ENCODE measurements at regions not wholly inside any gene's neighbourhood (a gene's known extent, or its start where the extent isn't known, plus 50 kb on each side); places are given as distances from the start of the nearest gene placed in this dataset.

GRCh38 chr16:74218871-74219270, 77.7 kb upstream of the PSMD7 start:
- H3K27me3 ChIP-seq = no peaks in the 10 kb centered on the region
- no peaks in the 10 kb centered on the region for H3K9me2 ChIP-seq (replicated peaks; ENCODE audit: insufficient read depth)

GRCh38 chr16:74216319-74216718, 80.3 kb upstream of the PSMD7 start:
- TF ChIP-seq CTCF (IDR thresholded peaks at IDR 0.05; ENCODE audit: poor library complexity) (peak; percentile 12), EZH2phosphoT487 (IDR thresholded peaks at IDR 0.05; ENCODE audit: low read depth, severe bottlenecking, unreplicated experiment) (no peak), EZH2 (IDR thresholded peaks at IDR 0.05; ENCODE audit: borderline replicate concordance) (no peak)
- 71% methylated on average over 4 of the region's 4 CpGs for WGBS (ENCODE audit: low lambda C conversion rate, missing lambda C conversion rate)
- Histone ChIP-seq H3K36me3 (replicated peaks; ENCODE audit: insufficient read depth, low read depth) (no peaks in the 10 kb centered on the region), H4K20me1 (ENCODE audit: insufficient read depth, poor library complexity, severe bottlenecking) (no peaks in the 10 kb centered on the region), H3K79me2 (no peaks in the 10 kb centered on the region), H3K9me3 (ENCODE audit: low read depth) (no peaks in the 10 kb centered on the region), H2AFZ (no peak overlapping the region), H3K4me1 (ENCODE audit: insufficient read depth) (no peaks in the 10 kb centered on the region), H3K4me3 (no peak overlapping the region), H3K27me3 (no peaks in the 10 kb centered on the region), H3K27ac (no peak overlapping the region), H3K9me2 (replicated peaks; ENCODE audit: insufficient read depth) (no peaks in the 10 kb centered on the region), H3K4me2 (no peak overlapping the region)
- DNase-seq (ENCODE audit: low spot score) = peak; percentile 43

More at GRCh38 chr16:74218871-74219270, 77.7 kb upstream of the PSMD7 start:
- no peaks in the 10 kb centered on the region for H3K4me1 ChIP-seq (ENCODE audit: insufficient read depth)
- no peaks in the 10 kb centered on the region for H3K36me3 ChIP-seq (replicated peaks; ENCODE audit: insufficient read depth, low read depth)
- H3K4me2 ChIP-seq = no peak overlapping the region
- no peaks in the 10 kb centered on the region for H3K79me2 ChIP-seq
- H3K27ac ChIP-seq = no peak overlapping the region
- no peak overlapping the region for H3K4me3 ChIP-seq
- H3K9me3 ChIP-seq (ENCODE audit: low read depth) = no peaks in the 10 kb centered on the region
- H4K20me1 ChIP-seq (ENCODE audit: insufficient read depth, poor library complexity, severe bottlenecking) = no peaks in the 10 kb centered on the region
- 88% methylated on average over 7 of the region's 7 CpGs for WGBS (ENCODE audit: low lambda C conversion rate, missing lambda C conversion rate)
- no peak for TF ChIP-seq EZH2phosphoT487 (IDR thresholded peaks at IDR 0.05; ENCODE audit: low read depth, severe bottlenecking, unreplicated experiment)
- no peak for TF ChIP-seq EZH2 (IDR thresholded peaks at IDR 0.05; ENCODE audit: borderline replicate concordance)
- no peak for TF ChIP-seq CTCF (IDR thresholded peaks at IDR 0.05; ENCODE audit: poor library complexity)
- no peak overlapping the region for H2AFZ ChIP-seq
- no peak for DNase-seq (ENCODE audit: low spot score)

GRCh38 chr16:74215249-74215648, 81.4 kb upstream of the PSMD7 start:
- no peak overlapping the region for H3K27ac ChIP-seq
- H3K4me1 ChIP-seq (ENCODE audit: insufficient read depth) = no peaks in the 10 kb centered on the region
- H3K27me3 ChIP-seq = no peaks in the 10 kb centered on the region
- H3K4me3 ChIP-seq = no peak overlapping the region
- no peaks in the 10 kb centered on the region for H4K20me1 ChIP-seq (ENCODE audit: insufficient read depth, poor library complexity, severe bottlenecking)
- H3K4me2 ChIP-seq = no peak overlapping the region
- TF ChIP-seq EZH2phosphoT487 (IDR thresholded peaks at IDR 0.05; ENCODE audit: low read depth, severe bottlenecking, unreplicated experiment) (no peak), EZH2 (IDR thresholded peaks at IDR 0.05; ENCODE audit: borderline replicate concordance) (no peak), CTCF (IDR thresholded peaks at IDR 0.05; ENCODE audit: poor library complexity) (no peak)
- WGBS (ENCODE audit: low lambda C conversion rate, missing lambda C conversion rate) = 94% methylated on average over 6 of the region's 6 CpGs
- H3K79me2 ChIP-seq = no peaks in the 10 kb centered on the region
- DNase-seq (ENCODE audit: low spot score) = no peak
- H3K36me3 ChIP-seq (replicated peaks; ENCODE audit: insufficient read depth, low read depth) = no peaks in the 10 kb centered on the region
- H3K9me2 ChIP-seq (replicated peaks; ENCODE audit: insufficient read depth) = no peaks in the 10 kb centered on the region
- no peak overlapping the region for H2AFZ ChIP-seq
- H3K9me3 ChIP-seq (ENCODE audit: low read depth) = no peaks in the 10 kb centered on the region

- H3K4me3 ChIP-seq = no peak overlapping the region
- H2AFZ ChIP-seq = no peak overlapping the region
- WGBS (ENCODE audit: low lambda C conversion rate, missing lambda C conversion rate) = 95% methylated on average over 3 of the region's 3 CpGs
- no peaks in the 10 kb centered on the region for H4K20me1 ChIP-seq (ENCODE audit: insufficient read depth, poor library complexity, severe bottlenecking)
- H3K9me3 ChIP-seq (ENCODE audit: low read depth) = no peaks in the 10 kb centered on the region
- H3K36me3 ChIP-seq (replicated peaks; ENCODE audit: insufficient read depth, low read depth) = no peaks in the 10 kb centered on the region
- DNase-seq (ENCODE audit: low spot score) = no peak
- H3K4me2 ChIP-seq = no peak overlapping the region
- H3K27ac ChIP-seq = no peak overlapping the region
- H3K27me3 ChIP-seq = no peaks in the 10 kb centered on the region
- H3K4me1 ChIP-seq (ENCODE audit: insufficient read depth) = no peaks in the 10 kb centered on the region
- H3K9me2 ChIP-seq (replicated peaks; ENCODE audit: insufficient read depth) = no peaks in the 10 kb centered on the region
- H3K79me2 ChIP-seq = no peaks in the 10 kb centered on the region
- TF ChIP-seq CTCF (IDR thresholded peaks at IDR 0.05; ENCODE audit: poor library complexity) = no peak
- TF ChIP-seq EZH2phosphoT487 (IDR thresholded peaks at IDR 0.05; ENCODE audit: low read depth, severe bottlenecking, unreplicated experiment) = no peak
- no peak for TF ChIP-seq EZH2 (IDR thresholded peaks at IDR 0.05; ENCODE audit: borderline replicate concordance)
Measured at GRCh38 chr16:74213372-74213771, 83.2 kb upstream of the PSMD7 start.
